Epithelial cell of proximal tubule (primary cell): ENCODE measurements at regions not wholly inside any gene's neighbourhood (a gene's known extent, or its start where the extent isn't known, plus 50 kb on each side); places are given as distances from the start of the nearest gene placed in this dataset.

Experiments
- DNase-seq: peaks from one replicate; pipeline ENCODE4 v3.0.0-alpha.2; 2011; ENCODE audit warnings: low read depth
- H3K4me3 ChIP-seq: 2 replicates; pipeline ENCODE4 v1.5.1; 2011; ENCODE audit warnings: low read depth, mild to moderate bottlenecking, low read length
- TF ChIP-seq, protein P1 (sequence below): conservative IDR thresholded peaks from 2 replicates; pipeline ENCODE4 v1.5.1; 2012; ENCODE audit warnings: low read depth, mild to moderate bottlenecking, low read length

DNA sequence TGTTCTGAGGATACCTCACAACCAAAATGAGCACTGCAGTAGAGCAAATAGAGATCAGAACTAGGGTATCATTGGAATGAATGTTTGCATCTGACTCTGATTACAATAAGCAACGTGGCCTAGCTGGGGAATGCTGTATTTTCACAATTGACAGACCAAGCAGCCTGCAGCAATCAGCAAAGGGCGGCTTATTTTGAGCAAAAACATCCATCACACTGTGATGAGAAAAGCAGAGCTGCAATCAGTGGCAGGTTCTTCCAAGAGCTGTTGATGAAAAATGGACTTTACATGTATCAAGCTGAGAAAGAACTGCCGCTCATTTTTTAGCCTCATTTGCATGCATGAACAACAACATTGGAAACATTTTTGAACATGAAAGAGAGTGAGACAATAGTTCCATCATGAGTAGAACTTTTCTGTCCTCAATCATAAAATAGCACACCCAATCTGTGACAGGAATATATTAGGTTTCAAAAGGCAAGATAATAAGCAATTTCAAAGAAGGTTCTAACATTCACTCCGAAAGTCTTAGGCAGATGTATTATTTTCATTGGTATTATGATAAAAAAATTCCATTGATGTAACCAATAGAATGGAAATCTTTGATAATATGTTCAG lies 249.7 kb upstream of the FBXO33 start:
- TF ChIP-seq, protein P1, sequence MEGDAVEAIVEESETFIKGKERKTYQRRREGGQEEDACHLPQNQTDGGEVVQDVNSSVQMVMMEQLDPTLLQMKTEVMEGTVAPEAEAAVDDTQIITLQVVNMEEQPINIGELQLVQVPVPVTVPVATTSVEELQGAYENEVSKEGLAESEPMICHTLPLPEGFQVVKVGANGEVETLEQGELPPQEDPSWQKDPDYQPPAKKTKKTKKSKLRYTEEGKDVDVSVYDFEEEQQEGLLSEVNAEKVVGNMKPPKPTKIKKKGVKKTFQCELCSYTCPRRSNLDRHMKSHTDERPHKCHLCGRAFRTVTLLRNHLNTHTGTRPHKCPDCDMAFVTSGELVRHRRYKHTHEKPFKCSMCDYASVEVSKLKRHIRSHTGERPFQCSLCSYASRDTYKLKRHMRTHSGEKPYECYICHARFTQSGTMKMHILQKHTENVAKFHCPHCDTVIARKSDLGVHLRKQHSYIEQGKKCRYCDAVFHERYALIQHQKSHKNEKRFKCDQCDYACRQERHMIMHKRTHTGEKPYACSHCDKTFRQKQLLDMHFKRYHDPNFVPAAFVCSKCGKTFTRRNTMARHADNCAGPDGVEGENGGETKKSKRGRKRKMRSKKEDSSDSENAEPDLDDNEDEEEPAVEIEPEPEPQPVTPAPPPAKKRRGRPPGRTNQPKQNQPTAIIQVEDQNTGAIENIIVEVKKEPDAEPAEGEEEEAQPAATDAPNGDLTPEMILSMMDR = no peak
- no peak overlapping the region for H3K4me3 ChIP-seq
- DNase-seq = no peak

DNA sequence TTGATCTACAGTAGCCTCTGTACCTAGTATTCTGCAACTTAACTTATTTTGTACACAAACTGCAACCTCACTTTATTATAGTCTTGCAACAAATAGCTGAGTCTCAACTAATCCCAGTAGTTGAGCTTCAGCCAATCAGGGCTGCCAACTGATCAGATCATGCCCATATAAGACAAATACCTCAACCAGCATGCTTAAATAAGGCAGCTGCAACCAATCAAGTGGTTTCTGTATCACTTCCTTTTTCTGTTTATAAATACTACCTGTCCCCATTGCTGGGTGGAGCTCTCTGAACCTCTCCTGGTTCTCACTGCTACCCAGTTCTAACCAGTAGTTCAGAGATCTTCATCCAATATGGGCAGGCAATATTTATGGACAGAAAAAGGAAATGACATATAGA lies 248.5 kb upstream of the FBXO33 start:
- DNase-seq = no peak

DNA sequence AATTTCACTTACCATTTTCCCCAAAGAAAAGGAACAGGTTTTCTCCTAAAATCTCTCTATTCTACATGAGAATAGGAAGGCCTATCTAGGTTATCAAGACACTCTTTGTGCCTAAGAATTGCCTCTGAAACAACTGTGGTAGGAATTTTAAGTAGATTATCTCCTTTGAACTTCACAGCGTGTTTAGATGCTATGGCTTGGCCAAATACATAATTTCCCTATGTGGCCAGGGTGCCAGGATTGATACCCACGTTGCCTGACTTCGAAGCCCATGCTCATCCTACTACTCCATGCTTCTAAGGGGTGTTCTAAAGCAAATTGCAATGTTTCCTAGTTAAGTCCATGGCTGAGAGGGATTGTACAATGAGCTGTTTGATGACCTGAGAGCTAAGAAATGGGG lies 241.5 kb upstream of the FBXO33 start:
- DNase-seq = no peak
- no peak overlapping the region for H3K4me3 ChIP-seq
- TF ChIP-seq, protein P1 = no peak

More for the DNA sequence above, 248.5 kb upstream of the FBXO33 start:
- H3K4me3 ChIP-seq = no peak overlapping the region
- TF ChIP-seq, protein P1 = no peak

DNA sequence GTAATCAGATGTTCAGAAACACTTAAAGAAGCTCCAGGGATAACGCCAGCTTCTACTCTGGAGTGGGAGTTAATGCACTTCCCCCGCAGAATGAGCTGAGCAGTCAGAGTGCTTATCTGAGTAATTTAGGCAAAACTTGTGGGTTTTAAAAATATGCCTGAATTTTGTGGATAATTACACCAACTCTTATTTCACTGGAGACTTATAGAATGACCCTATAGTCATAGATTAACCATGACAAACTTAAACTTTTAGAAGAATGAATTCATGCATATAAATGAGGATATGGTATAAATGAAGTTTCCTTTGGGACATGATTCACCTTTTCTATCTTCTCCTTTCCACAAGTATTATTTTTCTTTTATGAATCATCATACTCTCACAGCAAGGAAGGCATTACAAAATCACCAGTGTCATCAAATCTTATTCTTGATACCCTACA lies 241.1 kb upstream of the FBXO33 start:
- H3K4me3 ChIP-seq = no peak overlapping the region
- no peak for DNase-seq
- TF ChIP-seq, protein P1 = no peak

DNA sequence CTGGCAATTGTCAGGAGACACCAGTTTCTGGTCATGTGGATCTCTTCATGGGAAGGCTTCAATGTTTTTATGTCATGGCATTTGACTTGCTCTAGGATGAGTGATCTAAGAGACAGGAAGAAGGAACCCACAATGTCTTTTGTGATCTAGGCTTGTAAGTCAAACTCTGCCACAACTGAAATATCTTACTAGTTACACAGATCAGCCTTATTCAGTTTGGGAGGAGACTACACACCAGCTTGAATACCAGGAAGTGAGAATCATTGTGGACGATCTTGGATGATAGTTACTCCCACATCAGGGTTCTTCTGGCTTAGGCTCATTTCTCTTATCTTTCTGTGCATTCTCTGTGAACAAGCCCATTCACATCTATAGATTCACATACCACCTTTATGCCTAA lies 236.2 kb upstream of the FBXO33 start:
- no peak overlapping the region for H3K4me3 ChIP-seq
- TF ChIP-seq, protein P1 = no peak
- DNase-seq = no peak

DNA sequence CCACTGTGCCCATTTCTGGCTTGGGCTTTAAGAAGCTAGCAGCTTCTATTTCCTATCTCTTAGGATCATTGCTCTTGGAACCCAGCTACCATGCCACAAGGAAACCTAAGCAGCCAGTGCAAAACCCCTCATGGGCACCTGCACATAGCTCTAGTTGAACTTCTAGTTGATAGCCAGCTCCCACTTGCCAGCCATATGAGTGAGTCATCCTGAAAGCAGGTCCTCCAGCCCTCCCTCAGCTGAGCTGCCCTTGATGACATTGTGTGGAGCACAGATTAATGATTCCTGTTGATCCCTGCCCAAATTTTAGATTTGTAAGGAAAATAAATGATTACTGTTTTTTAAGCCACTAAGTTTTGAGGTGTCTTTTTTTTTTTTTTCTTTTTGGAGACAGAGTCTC lies 234.2 kb upstream of the FBXO33 start:
- DNase-seq = peak; percentile 9
- TF ChIP-seq, protein P1 = no peak
- H3K4me3 ChIP-seq = no peak overlapping the region

DNA sequence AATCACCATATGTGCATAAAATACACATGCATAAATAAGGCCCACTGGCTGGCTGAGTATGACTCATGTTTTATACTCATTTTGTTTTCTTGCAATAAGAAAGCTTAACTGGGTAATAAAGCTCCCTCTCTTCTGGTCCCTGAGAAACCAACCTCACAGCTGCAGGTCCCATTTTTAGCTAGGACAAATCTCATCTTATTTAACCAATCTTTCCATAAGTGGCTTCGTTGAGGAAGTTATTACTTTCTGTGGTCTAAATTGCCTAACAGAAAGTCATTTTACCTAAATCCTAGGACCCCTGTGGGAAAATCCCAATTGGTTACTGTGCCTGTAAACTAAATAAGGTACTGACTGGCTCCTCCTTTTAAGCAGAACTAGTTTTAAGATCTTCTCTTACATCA lies 232.8 kb upstream of the FBXO33 start:
- H3K4me3 ChIP-seq = no peak overlapping the region
- DNase-seq = no peak
- TF ChIP-seq, protein P1 = no peak
